ENCODE measurements at regions not wholly inside any gene's neighbourhood (a gene's known extent, or its start where the extent isn't known, plus 50 kb on each side); places are given as distances from the start of the nearest gene placed in this dataset.

- Histone ChIP-seq H3K4me3 (no peak overlapping the region), H3K27me3 (no peaks in the 10 kb centered on the region), H3K27ac (no peak overlapping the region), H3K9me3 (no peaks in the 10 kb centered on the region), H3K4me1 (no peaks in the 10 kb centered on the region), H3K36me3 (no peaks in the 10 kb centered on the region)
- no peak for TF ChIP-seq CTCF (IDR thresholded peaks at IDR 0.05)
- no peak for DNase-seq (ENCODE audit: low spot score)
These were observed 127.5 kb upstream of the TLR3 start for GRCh38 chr4:185941461-185941860.

- Histone ChIP-seq H3K36me3 (no peaks in the 10 kb centered on the region), H3K9me3 (no peaks in the 10 kb centered on the region), H3K4me3 (no peak overlapping the region), H3K27ac (no peak overlapping the region), H3K27me3 (no peaks in the 10 kb centered on the region), H3K4me1 (no peaks in the 10 kb centered on the region)
- DNase-seq (ENCODE audit: low spot score), result no peak
- TF ChIP-seq CTCF (IDR thresholded peaks at IDR 0.05), result no peak
These were observed 123.7 kb upstream of the TLR3 start for GRCh38 chr4:185945252-185945651.

GRCh38 chr4:185945906-185946305, 123.0 kb upstream of the TLR3 start:
- DNase-seq (ENCODE audit: low spot score), result no peak
- Histone ChIP-seq H3K4me3 (no peak overlapping the region), H3K4me1 (no peaks in the 10 kb centered on the region), H3K9me3 (no peaks in the 10 kb centered on the region), H3K27me3 (no peaks in the 10 kb centered on the region), H3K27ac (no peak overlapping the region), H3K36me3 (no peaks in the 10 kb centered on the region)
- no peak for TF ChIP-seq CTCF (IDR thresholded peaks at IDR 0.05)

- DNase-seq (ENCODE audit: low spot score), result no peak
- H3K36me3 ChIP-seq, result no peaks in the 10 kb centered on the region
- no peaks in the 10 kb centered on the region for H3K9me3 ChIP-seq
- TF ChIP-seq CTCF (IDR thresholded peaks at IDR 0.05), result no peak
- H3K4me1 ChIP-seq, result no peaks in the 10 kb centered on the region
- H3K27me3 ChIP-seq, result no peaks in the 10 kb centered on the region
- H3K4me3 ChIP-seq, result no peak overlapping the region
- no peak overlapping the region for H3K27ac ChIP-seq
These were observed 118.1 kb upstream of the TLR3 start for GRCh38 chr4:185950891-185951290.

- H3K4me1 ChIP-seq, result no peaks in the 10 kb centered on the region
- H3K4me3 ChIP-seq, result no peak overlapping the region
- no peaks in the 10 kb centered on the region for H3K36me3 ChIP-seq
- H3K9me3 ChIP-seq, result no peaks in the 10 kb centered on the region
- no peak for TF ChIP-seq CTCF (IDR thresholded peaks at IDR 0.05)
- no peak for DNase-seq (ENCODE audit: low spot score)
- H3K27me3 ChIP-seq, result no peaks in the 10 kb centered on the region
- H3K27ac ChIP-seq, result no peak overlapping the region
These were observed 113.7 kb upstream of the TLR3 start for GRCh38 chr4:185955151-185955770.

Data from right atrium auricular region (tissue), 2 donors.